ENCODE measurements at regions not wholly inside any gene's neighbourhood (a gene's known extent, or its start where the extent isn't known, plus 50 kb on each side); places are given as distances from the start of the nearest gene placed in this dataset.
A peak's percentile ranks its signal among the peaks of the same experiment; 100 is the strongest.

DNA sequence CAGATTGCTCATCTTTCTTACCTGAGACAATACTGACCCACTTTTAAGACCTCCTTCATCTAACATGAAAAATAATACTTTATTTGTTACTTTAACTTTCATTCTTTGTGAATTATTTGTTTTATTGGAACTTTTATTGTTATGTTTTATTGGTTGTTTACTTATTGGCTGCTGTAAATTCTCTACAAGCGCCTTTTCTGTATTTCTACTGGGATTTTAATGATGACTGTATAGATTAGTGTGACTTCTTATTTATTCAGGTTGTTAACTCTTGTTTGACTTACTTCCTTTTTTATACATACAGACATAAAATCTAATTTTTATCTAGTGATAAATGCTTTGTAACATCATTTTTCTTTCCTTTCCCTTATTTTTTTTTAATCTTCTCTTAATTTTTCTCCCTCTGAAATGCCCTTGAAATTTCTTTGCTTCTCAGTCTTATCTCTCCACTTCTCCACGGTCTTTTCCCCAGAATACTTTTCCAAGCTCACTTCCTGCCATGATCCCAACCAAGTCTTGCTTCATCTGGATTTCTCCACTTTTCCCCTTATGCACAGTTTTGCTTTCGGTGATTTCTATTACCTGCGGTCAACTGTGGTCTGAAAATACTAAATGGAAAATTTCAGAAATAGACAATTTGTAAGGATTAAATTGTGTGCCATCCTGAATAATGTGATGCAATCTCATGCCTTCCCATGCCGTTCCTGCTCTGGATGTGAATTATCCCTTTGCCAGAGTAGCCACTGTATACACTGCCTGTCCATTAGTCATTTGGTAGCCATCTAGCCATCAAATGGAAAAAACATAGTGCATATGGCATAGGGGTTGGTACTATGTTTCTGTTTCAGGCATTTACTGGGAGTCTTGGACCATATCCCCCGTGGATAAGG, 265.9 kb downstream of the PRL start:
- Histone ChIP-seq H3K27me3 (replicated peaks) (no peaks in the 10 kb centered on the region), H3K4me1 (replicated peaks) (peaks cover 30% of the 10 kb centered on the region), H3K27ac (no peak overlapping the region), H3K4me3 (no peak overlapping the region), H3K9me3 (replicated peaks) (no peaks in the 10 kb centered on the region), H3K36me3 (no peaks in the 10 kb centered on the region)
- DNase-seq (ENCODE audit: low read depth in 1 of 2, low spot score in 2 of 2): no peak

DNA sequence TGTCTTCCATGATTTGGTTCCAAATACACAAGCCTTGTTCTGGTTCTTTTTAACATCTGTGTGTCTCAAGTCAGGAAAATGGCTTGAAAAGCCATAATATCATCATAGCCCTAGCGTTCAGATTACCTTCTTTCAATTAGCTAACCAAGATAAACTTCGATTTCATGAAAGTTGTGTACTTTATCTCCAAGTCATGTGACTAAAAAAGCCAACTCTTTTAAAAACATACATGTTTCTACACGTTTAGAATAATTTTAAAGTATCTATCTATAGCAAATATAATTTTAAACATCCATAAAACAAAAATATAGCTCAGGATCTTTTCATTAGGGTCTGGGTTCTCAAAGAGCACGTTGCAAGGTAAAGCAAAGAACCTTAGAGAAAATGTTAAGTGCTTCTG, 261.1 kb downstream of the PRL start:
- Histone ChIP-seq H3K4me3 (no peak overlapping the region), H3K36me3 (no peaks in the 10 kb centered on the region), H3K27me3 (replicated peaks) (no peaks in the 10 kb centered on the region), H3K4me1 (replicated peaks) (no peaks in the 10 kb centered on the region), H3K27ac (no peak overlapping the region), H3K9me3 (replicated peaks) (no peaks in the 10 kb centered on the region)
- no peak for DNase-seq (ENCODE audit: low read depth in 1 of 2, low spot score in 2 of 2)

- Histone ChIP-seq H3K4me3 (no peak overlapping the region), H3K27me3 (replicated peaks) (no peaks in the 10 kb centered on the region), H3K36me3 (no peaks in the 10 kb centered on the region), H3K27ac (no peak overlapping the region), H3K4me1 (replicated peaks) (no peaks in the 10 kb centered on the region), H3K9me3 (replicated peaks) (no peaks in the 10 kb centered on the region)
- no peak for DNase-seq (ENCODE audit: low read depth in 1 of 2, low spot score in 2 of 2)
Measured at GRCh38 chr6:22036275-22036674, 260.6 kb downstream of the PRL start.

DNA sequence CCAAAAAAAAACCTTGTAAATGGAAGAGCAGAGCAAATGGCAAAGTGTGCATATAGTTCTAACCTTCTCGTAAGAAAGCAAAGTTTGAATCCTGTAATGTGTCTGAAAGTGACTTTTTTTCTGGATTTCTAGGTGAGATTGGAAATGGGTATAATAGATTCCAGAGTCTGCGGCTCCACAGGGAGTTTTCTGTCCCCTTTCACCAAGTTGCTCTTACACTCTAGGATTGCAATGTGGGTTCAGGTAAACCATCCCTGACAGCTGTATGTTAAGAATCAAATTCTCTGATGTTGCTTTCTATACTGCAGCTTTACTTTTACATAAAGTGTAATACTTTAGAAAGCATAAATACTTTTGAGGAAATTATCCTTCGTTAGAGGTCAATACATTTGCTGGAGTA, 260.1 kb downstream of the PRL start:
- Histone ChIP-seq H3K4me1 (replicated peaks) (no peaks in the 10 kb centered on the region), H3K27ac (no peak overlapping the region), H3K9me3 (replicated peaks) (no peaks in the 10 kb centered on the region), H3K36me3 (no peaks in the 10 kb centered on the region), H3K27me3 (replicated peaks) (no peaks in the 10 kb centered on the region), H3K4me3 (no peak overlapping the region)
- DNase-seq (ENCODE audit: low read depth in 1 of 2, low spot score in 2 of 2): no peak

GRCh38 chr6:22041797-22042480, 254.9 kb downstream of the PRL start:
- Histone ChIP-seq H3K27me3 (replicated peaks) (no peaks in the 10 kb centered on the region), H3K4me3 (no peak overlapping the region), H3K27ac (no peak overlapping the region), H3K4me1 (replicated peaks) (no peaks in the 10 kb centered on the region), H3K36me3 (no peaks in the 10 kb centered on the region), H3K9me3 (replicated peaks) (no peaks in the 10 kb centered on the region)
- DNase-seq (ENCODE audit: low read depth in 1 of 2, low spot score in 2 of 2): no peak

- Histone ChIP-seq H3K27me3 (replicated peaks) (no peaks in the 10 kb centered on the region), H3K4me3 (no peak overlapping the region), H3K4me1 (replicated peaks) (no peaks in the 10 kb centered on the region), H3K36me3 (no peaks in the 10 kb centered on the region), H3K9me3 (replicated peaks) (no peaks in the 10 kb centered on the region), H3K27ac (no peak overlapping the region)
- no peak for DNase-seq (ENCODE audit: low read depth in 1 of 2, low spot score in 2 of 2)
Measured at GRCh38 chr6:22042706-22043105, 254.1 kb downstream of the PRL start.

DNA sequence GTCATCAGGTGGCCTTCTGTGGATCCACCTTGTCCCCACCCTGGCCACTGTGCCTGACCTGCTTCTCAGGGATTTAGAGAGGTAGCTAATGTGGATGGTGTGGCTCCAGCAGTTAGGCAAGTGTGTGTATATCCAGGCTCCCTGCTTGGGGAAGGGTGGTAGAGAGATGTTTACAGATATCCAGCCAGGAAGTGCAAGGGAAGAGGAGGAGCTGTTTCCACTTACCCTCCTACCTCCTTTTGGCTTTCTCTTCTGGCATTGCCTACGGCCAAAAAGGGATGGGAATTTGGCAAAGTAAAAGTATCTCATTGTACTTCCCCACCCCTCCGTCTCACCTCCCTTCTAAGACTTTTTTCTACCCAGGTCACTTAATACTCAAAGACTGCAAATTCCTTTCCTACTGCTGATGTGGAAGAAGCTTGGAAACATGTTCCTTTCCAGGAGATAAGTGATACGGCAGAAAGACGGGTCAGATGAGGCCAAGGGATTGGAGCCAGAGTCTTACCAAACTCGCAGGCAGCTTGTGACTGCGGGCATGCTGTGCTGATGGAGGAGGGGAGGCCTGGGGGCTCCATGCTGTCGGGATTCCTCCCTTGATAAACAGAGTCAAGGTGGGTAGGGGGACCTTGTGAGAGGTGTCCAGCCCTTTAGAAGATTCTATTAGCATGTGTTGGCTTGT, 253.4 kb downstream of the PRL start:
- no peak for DNase-seq (ENCODE audit: low read depth in 1 of 2, low spot score in 2 of 2)
- H3K27ac ChIP-seq: no peak overlapping the region
- H3K36me3 ChIP-seq: no peaks in the 10 kb centered on the region
- H3K4me3 ChIP-seq: no peak overlapping the region
- no peaks in the 10 kb centered on the region for H3K9me3 ChIP-seq (replicated peaks)
- no peaks in the 10 kb centered on the region; the same call in 1 of the 2 replicates for H3K4me1 ChIP-seq (replicated peaks)
- no peaks in the 10 kb centered on the region for H3K27me3 ChIP-seq (replicated peaks)

DNA sequence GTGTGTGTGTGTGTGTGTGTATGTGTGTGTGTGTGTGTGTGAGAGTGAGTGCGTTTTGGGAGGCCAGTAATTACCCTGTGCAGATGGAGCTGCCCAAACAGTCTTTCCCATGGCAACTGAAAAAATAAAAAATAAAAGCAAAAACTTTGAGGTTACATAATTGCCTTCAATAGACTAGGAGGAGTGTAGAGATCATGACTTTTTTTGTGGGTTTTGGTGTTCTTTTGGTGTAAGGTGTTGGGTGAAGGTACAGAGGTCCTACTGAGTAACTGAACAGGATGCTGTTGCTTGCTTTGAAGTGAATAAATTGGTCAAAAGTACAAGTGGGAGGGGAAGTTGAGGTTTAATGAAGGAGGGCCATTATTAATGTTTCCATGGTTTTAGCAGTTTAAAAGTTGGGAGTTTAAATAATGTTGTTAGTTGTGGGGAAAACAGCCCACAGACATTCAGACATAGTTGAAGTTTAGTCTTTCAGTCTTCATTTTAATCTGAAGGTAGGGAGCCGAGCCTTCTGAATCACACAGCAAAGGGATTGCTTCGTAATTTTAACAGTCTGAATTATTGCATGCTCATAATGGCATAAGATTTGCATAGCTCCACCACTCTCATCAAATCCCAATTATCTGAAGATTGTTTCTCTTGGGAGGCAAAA, 251.4 kb downstream of the PRL start:
- Histone ChIP-seq H3K4me3 (no peak overlapping the region), H3K9me3 (replicated peaks) (no peaks in the 10 kb centered on the region), H3K27me3 (replicated peaks) (no peaks in the 10 kb centered on the region), H3K36me3 (no peaks in the 10 kb centered on the region), H3K4me1 (replicated peaks) (peaks cover 8% of the 10 kb centered on the region), H3K27ac (no peak overlapping the region)
- DNase-seq (ENCODE audit: low read depth in 1 of 2, low spot score in 2 of 2): no peak

DNA sequence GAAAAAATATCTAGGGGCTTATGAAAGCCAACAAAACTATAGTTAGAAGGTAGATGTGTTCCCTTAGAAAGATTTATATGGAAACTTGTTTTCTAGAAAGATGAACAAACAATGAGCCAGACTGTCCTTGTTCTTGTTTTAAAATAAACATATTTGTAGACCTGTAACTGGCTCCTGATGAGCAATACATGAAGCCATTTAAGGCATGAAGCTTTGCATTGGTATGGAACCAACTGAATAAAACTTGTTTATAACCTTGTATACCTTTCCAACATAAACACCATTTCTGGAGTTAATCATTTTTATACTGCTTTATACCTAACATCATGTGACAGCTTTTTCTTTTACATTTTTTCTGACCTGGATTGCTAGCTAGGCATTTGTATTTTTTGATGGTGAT, 247.8 kb downstream of the PRL start:
- 0 out of 2 replicates have a peak, but pooled peaks cover 2% of the 10 kb centered on the region for H3K9me3 ChIP-seq (replicated peaks)
- H3K4me3 ChIP-seq: no peak overlapping the region
- H3K4me1 ChIP-seq (replicated peaks): peaks cover 8% of the 10 kb centered on the region
- no peak overlapping the region for H3K27ac ChIP-seq
- no peaks in the 10 kb centered on the region for H3K27me3 ChIP-seq (replicated peaks)
- no peaks in the 10 kb centered on the region for H3K36me3 ChIP-seq
- peak in 1 of 2 experiments; percentile 31 for DNase-seq (ENCODE audit: low read depth in 1 of 2, low spot score in 2 of 2)

GRCh38 chr6:22053391-22053997, 243.3 kb downstream of the PRL start:
- DNase-seq (ENCODE audit: low read depth in 1 of 2, low spot score in 2 of 2): no peak
- Histone ChIP-seq H3K36me3 (no peaks in the 10 kb centered on the region), H3K27me3 (replicated peaks) (no peaks in the 10 kb centered on the region), H3K4me1 (replicated peaks) (peaks cover 11% of the 10 kb centered on the region), H3K27ac (no peak overlapping the region), H3K4me3 (no peak overlapping the region), H3K9me3 (replicated peaks) (0 out of 2 replicates have a peak, but pooled peaks cover 2% of the 10 kb centered on the region)

- Histone ChIP-seq H3K36me3 (no peaks in the 10 kb centered on the region), H3K4me3 (no peak overlapping the region)
Measured at GRCh38 chr6:22056398-22056797, 240.4 kb downstream of the PRL start.

DNA sequence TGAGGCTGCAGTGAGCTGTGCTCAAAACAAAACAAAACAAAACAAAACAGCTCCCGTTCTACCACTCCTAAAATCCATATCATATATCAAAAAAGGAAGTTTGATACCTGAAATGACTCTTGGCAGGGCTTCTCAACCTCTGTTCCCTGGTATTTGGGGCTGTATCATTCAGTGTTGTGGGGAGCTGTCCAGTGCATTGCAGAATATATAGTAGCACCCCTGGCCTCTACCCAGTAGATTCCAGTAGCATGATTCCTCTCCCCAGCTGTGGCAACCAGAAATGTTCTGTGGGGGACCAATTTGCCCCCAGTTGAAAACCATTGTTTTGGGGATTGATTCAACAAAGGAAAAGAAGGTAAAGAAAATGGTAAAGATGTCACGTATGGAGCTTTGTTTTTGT, 238.9 kb downstream of the PRL start:
- no peak overlapping the region for H3K4me3 ChIP-seq
- no peaks in the 10 kb centered on the region for H3K27me3 ChIP-seq (replicated peaks)
- peaks cover 3% of the 10 kb centered on the region; the same call in 1 of the 2 replicates for H3K4me1 ChIP-seq (replicated peaks)
- no peak overlapping the region for H3K27ac ChIP-seq
- no peak for DNase-seq (ENCODE audit: low read depth in 1 of 2, low spot score in 2 of 2)
- no peaks in the 10 kb centered on the region for H3K9me3 ChIP-seq (replicated peaks)
- no peaks in the 10 kb centered on the region for H3K36me3 ChIP-seq

More at GRCh38 chr6:22056398-22056797, 240.4 kb downstream of the PRL start:
- Histone ChIP-seq H3K9me3 (replicated peaks) (0 out of 2 replicates have a peak, but pooled peaks cover 2% of the 10 kb centered on the region), H3K27me3 (replicated peaks) (no peaks in the 10 kb centered on the region), H3K27ac (no peak overlapping the region), H3K4me1 (replicated peaks) (peaks cover 3% of the 10 kb centered on the region; the same call in 1 of the 2 replicates)
- no peak for DNase-seq (ENCODE audit: low read depth in 1 of 2, low spot score in 2 of 2)

- no peaks in the 10 kb centered on the region for H3K9me3 ChIP-seq (replicated peaks)
- no peaks in the 10 kb centered on the region for H3K27me3 ChIP-seq (replicated peaks)
- no peaks in the 10 kb centered on the region for H3K36me3 ChIP-seq
- no peak for DNase-seq (ENCODE audit: low read depth in 1 of 2, low spot score in 2 of 2)
- peaks cover 3% of the 10 kb centered on the region; the same call in 1 of the 2 replicates for H3K4me1 ChIP-seq (replicated peaks)
- no peak overlapping the region for H3K4me3 ChIP-seq
- no peak overlapping the region for H3K27ac ChIP-seq
Measured at GRCh38 chr6:22059126-22059525, 237.7 kb downstream of the PRL start.

Data from SJSA1 (cell line).